GM23338 (cell line): ENCODE measurements at regions not wholly inside any gene's neighbourhood (a gene's known extent, or its start where the extent isn't known, plus 50 kb on each side); places are given as distances from the start of the nearest gene placed in this dataset.

ENCODE experiments used
- ATAC-seq: fragments of 200-7000 bp; cut with Tn5 transposase; 3 replicates; pipeline ENCODE4 v1.9.1; 2020
- DNase-seq: peaks from one replicate; pipeline ENCODE4 v3.0.0-alpha.2; 2015; ENCODE audit warnings: low spot score
- H2AFZ ChIP-seq: fragments of 200-600 bp; sonication (generic); 2 replicates; pipeline ENCODE4 v1.8.0; 2016; ENCODE audit warnings: antibody characterized with exemption, mild to moderate bottlenecking, moderate library complexity
- H3F3A ChIP-seq: fragments of 200-600 bp; sonication (generic); replicated peaks from 2 replicates; pipeline ENCODE4 v1.8.0; 2017; ENCODE audit warnings: antibody characterized with exemption, mixed run types, low read depth
- H3K27ac ChIP-seq: fragments of 200-600 bp; sonication (generic); 2 replicates; pipeline ENCODE4 v1.6.1; 2016; ENCODE audit warnings: low read depth
- H3K27me3 ChIP-seq: fragments of 200-600 bp; sonication (generic); 2 replicates; pipeline ENCODE4 v1.8.0; 2016; ENCODE audit warnings: mild to moderate bottlenecking, mixed run types, moderate library complexity; ENCODE audit not compliant: insufficient read depth
- H3K36me3 ChIP-seq: fragments of 200-600 bp; sonication (generic); 2 replicates; pipeline ENCODE4 v1.8.0; 2016; ENCODE audit warnings: mild to moderate bottlenecking; ENCODE audit not compliant: insufficient read depth
- H3K4me1 ChIP-seq: fragments of 200-600 bp; sonication (generic); 2 replicates; pipeline ENCODE4 v1.8.0; 2016; ENCODE audit warnings: mild to moderate bottlenecking, moderate library complexity; ENCODE audit not compliant: insufficient read depth
- H3K4me2 ChIP-seq: fragments of 200-600 bp; sonication (generic); 2 replicates; pipeline ENCODE4 v1.7.1; 2017; ENCODE audit warnings: mixed run types
- H3K4me3 ChIP-seq: fragments of 200-600 bp; sonication (generic); 2 replicates; pipeline ENCODE4 v1.6.1; 2016; ENCODE audit warnings: mixed run types
- H3K79me2 ChIP-seq: fragments of 200-600 bp; sonication (generic); replicated peaks from 2 replicates; pipeline ENCODE4 v1.8.0; 2017; ENCODE audit warnings: mild to moderate bottlenecking; ENCODE audit not compliant: insufficient read depth
- H3K9me2 ChIP-seq: fragments of 200-600 bp; sonication (generic); 2 replicates; pipeline ENCODE4 v1.8.0; 2017; ENCODE audit not compliant: insufficient read depth
- H4K20me1 ChIP-seq: fragments of 200-600 bp; sonication (generic); replicated peaks from 2 replicates; pipeline ENCODE4 v1.8.0; 2017; ENCODE audit warnings: mild to moderate bottlenecking; ENCODE audit not compliant: insufficient read depth
- H3K27ac Mint-ChIP-seq: 2 replicates; pipeline ENCODE4 v1.8.0; 2020; ENCODE audit warnings: inconsistent platforms, mild to moderate bottlenecking, moderate library complexity, mixed read lengths
- H3K27me3 Mint-ChIP-seq: 3 replicates; pipeline ENCODE4 v1.8.0; 2022; ENCODE audit warnings: low read depth, mild to moderate bottlenecking, moderate library complexity, mixed read lengths, inconsistent platforms; ENCODE audit not compliant: insufficient read depth, poor library complexity
- H3K36me3 Mint-ChIP-seq: 3 replicates; pipeline ENCODE4 v1.8.0; 2021; ENCODE audit warnings: low read depth, mild to moderate bottlenecking, inconsistent platforms, moderate library complexity, mixed read lengths
- H3K4me1 Mint-ChIP-seq: 3 replicates; pipeline ENCODE4 v1.8.0; 2020; ENCODE audit warnings: mild to moderate bottlenecking, inconsistent platforms, mixed read lengths
- H3K4me3 Mint-ChIP-seq: 3 replicates; pipeline ENCODE4 v1.8.0; 2021; ENCODE audit warnings: moderate library complexity, mild to moderate bottlenecking, inconsistent platforms, mixed read lengths
- H3K9me3 Mint-ChIP-seq: 3 replicates; pipeline ENCODE4 v1.8.0; 2020; ENCODE audit warnings: moderate library complexity, mild to moderate bottlenecking, inconsistent platforms, mixed read lengths
- CTCF ChIP-seq, 2 experiments: fragments of 200-600 bp in 1 of 2; sonication (generic) in 1 of 2; conservative IDR thresholded peaks; 2 replicates each; pipeline versions ENCODE4 v1.5.1 to v1.6.1; 2016 to 2017; ENCODE audit warnings: antibody characterized with exemption in 2 of 2, low read depth in 2 of 2, mild to moderate bottlenecking in 2 of 2, moderate library complexity in 1 of 2
- JUNB ChIP-seq: IDR thresholded peaks from one replicate; pipeline ENCODE4 v1.6.1; 2016; ENCODE audit warnings: antibody characterized with exemption; ENCODE audit not compliant: unreplicated experiment
- NANOG ChIP-seq: IDR thresholded peaks from 2 replicates; pipeline ENCODE4 v1.6.1; 2016; ENCODE audit warnings: antibody characterized with exemption, borderline replicate concordance
- POLR2AphosphoS5 ChIP-seq: IDR thresholded peaks from 2 replicates; pipeline ENCODE4 v1.6.1; 2016; ENCODE audit warnings: antibody characterized with exemption, low read depth
- ZNF114 ChIP-seq: fragments of 250-450 bp; sonication (Bioruptor Pico); IDR thresholded peaks from 2 replicates; pipeline ENCODE4 v1.5.0; 2020; ENCODE audit warnings: mild to moderate bottlenecking, moderate library complexity
- ZNF462 ChIP-seq: fragments of 250-450 bp; sonication (Bioruptor Pico); IDR thresholded peaks from 2 replicates; pipeline ENCODE4 v1.5.0; 2020; ENCODE audit warnings: mild to moderate bottlenecking, moderate library complexity

- Histone ChIP-seq H3K79me2 (no peaks in the 10 kb centered on the region), H2AFZ (no peak overlapping the region), H3K4me3 (no peak overlapping the region), H4K20me1 (no peaks in the 10 kb centered on the region), H3K4me1 (no peaks in the 10 kb centered on the region), H3F3A (no peaks in the 10 kb centered on the region), H3K27me3 (no peaks in the 10 kb centered on the region), H3K4me2 (no peak overlapping the region), H3K27ac (no peak overlapping the region), H3K9me2 (no peaks in the 10 kb centered on the region), H3K36me3 (no peaks in the 10 kb centered on the region)
- peaks cover under 1% of the 10 kb centered on the region for H3K27me3 Mint-ChIP-seq
- no peaks in the 10 kb centered on the region for H3K4me1 Mint-ChIP-seq
- H3K4me3 Mint-ChIP-seq = no peak overlapping the region
- DNase-seq (no peak), ATAC-seq (no peak)
- no peaks in the 10 kb centered on the region; the same call in 1 of the 3 replicates for H3K9me3 Mint-ChIP-seq
- TF ChIP-seq POLR2AphosphoS5 = no peak
- TF ChIP-seq CTCF (conservative IDR thresholded peaks at IDR 0.05; ENCODE audit: low read depth in 2 of 2) = no peak
- TF ChIP-seq JUNB = no peak
- no peak overlapping the region for H3K27ac Mint-ChIP-seq
- H3K36me3 Mint-ChIP-seq = no peaks in the 10 kb centered on the region
Measured at GRCh38 chr14:27371868-27372267, 774.0 kb upstream of the NOVA1 start.

GRCh38 chr14:27372771-27373170 lies 774.9 kb upstream of the NOVA1 start:
- no peak overlapping the region for H3K4me3 Mint-ChIP-seq
- Histone ChIP-seq H3K79me2 (no peaks in the 10 kb centered on the region), H3K4me1 (no peaks in the 10 kb centered on the region), H3K4me3 (no peak overlapping the region), H3K4me2 (no peak overlapping the region), H2AFZ (no peak overlapping the region), H3K27ac (no peak overlapping the region), H4K20me1 (no peaks in the 10 kb centered on the region), H3K36me3 (no peaks in the 10 kb centered on the region), H3K27me3 (no peaks in the 10 kb centered on the region), H3F3A (no peaks in the 10 kb centered on the region), H3K9me2 (no peaks in the 10 kb centered on the region)
- no peaks in the 10 kb centered on the region for H3K4me1 Mint-ChIP-seq
- peaks cover 1% of the 10 kb centered on the region for H3K27me3 Mint-ChIP-seq
- H3K9me3 Mint-ChIP-seq = no peaks in the 10 kb centered on the region; the same call in 1 of the 3 replicates
- DNase-seq (no peak), ATAC-seq (no peak)
- H3K27ac Mint-ChIP-seq = no peak overlapping the region
- no peaks in the 10 kb centered on the region for H3K36me3 Mint-ChIP-seq
- TF ChIP-seq ZNF462 (CRISPR knock-in tag) (no peak), NANOG (no peak), ZNF114 (CRISPR knock-in tag) (no peak)
